ENCODE measurements at regions not wholly inside any gene's neighbourhood (a gene's known extent, or its start where the extent isn't known, plus 50 kb on each side); places are given as distances from the start of the nearest gene placed in this dataset.

- TF ChIP-seq ZNF462 (CRISPR knock-in tag; IDR thresholded peaks at IDR 0.05) (no peak), CTCF (conservative IDR thresholded peaks at IDR 0.05; ENCODE audit: low read depth in 2 of 2) (no peak)
These were observed 55.9 kb upstream of the FOXN2 start (continued) for GRCh38 chr2:48258481-48259149.

GRCh38 chr2:48259811-48260210 lies 54.7 kb upstream of the FOXN2 start:
- ATAC-seq (no peak), DNase-seq (ENCODE audit: low spot score) (no peak)
- H3K79me2 ChIP-seq (replicated peaks; ENCODE audit: insufficient read depth) = no peaks in the 10 kb centered on the region
- no peaks in the 10 kb centered on the region for H3K4me1 ChIP-seq (ENCODE audit: insufficient read depth)
- no peaks in the 10 kb centered on the region for H3K9me2 ChIP-seq (ENCODE audit: insufficient read depth)
- Mint-ChIP-seq H3K27me3 (ENCODE audit: insufficient read depth, low read depth, poor library complexity) (no peaks in the 10 kb centered on the region), H3K27ac (no peak overlapping the region), H3K4me3 (no peak overlapping the region), H3K36me3 (ENCODE audit: low read depth) (no peaks in the 10 kb centered on the region), H3K4me1 (no peaks in the 10 kb centered on the region), H3K9me3 (no peaks in the 10 kb centered on the region)
- H3K27ac ChIP-seq (ENCODE audit: low read depth) = no peak overlapping the region
- H4K20me1 ChIP-seq (replicated peaks; ENCODE audit: insufficient read depth) = no peaks in the 10 kb centered on the region
- no peak overlapping the region for H3K4me3 ChIP-seq
- H3K4me2 ChIP-seq = no peak overlapping the region
- H2AFZ ChIP-seq = no peak overlapping the region
- no peaks in the 10 kb centered on the region for H3F3A ChIP-seq (replicated peaks; ENCODE audit: low read depth)
- no peaks in the 10 kb centered on the region for H3K36me3 ChIP-seq (ENCODE audit: insufficient read depth)
- no peaks in the 10 kb centered on the region for H3K27me3 ChIP-seq (ENCODE audit: insufficient read depth)
- TF ChIP-seq NANOG (IDR thresholded peaks at IDR 0.05; ENCODE audit: borderline replicate concordance) = no peak
- no peak for TF ChIP-seq CTCF (conservative IDR thresholded peaks at IDR 0.05; ENCODE audit: low read depth in 2 of 2)
- no peak for TF ChIP-seq ZNF462 (CRISPR knock-in tag; IDR thresholded peaks at IDR 0.05)
- TF ChIP-seq ZNF331 (CRISPR knock-in tag; IDR thresholded peaks at IDR 0.05; ENCODE audit: low read depth) = no peak

Data from GM23338 (cell line).